NT2/D1 (cell line): ENCODE measurements at regions not wholly inside any gene's neighbourhood (a gene's known extent, or its start where the extent isn't known, plus 50 kb on each side); places are given as distances from the start of the nearest gene placed in this dataset.

Experiments
- SUZ12 ChIP-seq: IDR thresholded peaks from 2 replicates; pipeline ENCODE4 v1.6.1; 2011; ENCODE audit not compliant: insufficient read length, insufficient read depth; ENCODE audit errors: extremely low read depth
- YY1 ChIP-seq: IDR thresholded peaks from 2 replicates; pipeline ENCODE4 v1.6.1; 2011; ENCODE audit not compliant: insufficient read length, insufficient read depth
- ZNF274 ChIP-seq: IDR thresholded peaks from 2 replicates; pipeline ENCODE4 v1.6.1; 2011; ENCODE audit warnings: mild to moderate bottlenecking, low read depth, low read length

DNA sequence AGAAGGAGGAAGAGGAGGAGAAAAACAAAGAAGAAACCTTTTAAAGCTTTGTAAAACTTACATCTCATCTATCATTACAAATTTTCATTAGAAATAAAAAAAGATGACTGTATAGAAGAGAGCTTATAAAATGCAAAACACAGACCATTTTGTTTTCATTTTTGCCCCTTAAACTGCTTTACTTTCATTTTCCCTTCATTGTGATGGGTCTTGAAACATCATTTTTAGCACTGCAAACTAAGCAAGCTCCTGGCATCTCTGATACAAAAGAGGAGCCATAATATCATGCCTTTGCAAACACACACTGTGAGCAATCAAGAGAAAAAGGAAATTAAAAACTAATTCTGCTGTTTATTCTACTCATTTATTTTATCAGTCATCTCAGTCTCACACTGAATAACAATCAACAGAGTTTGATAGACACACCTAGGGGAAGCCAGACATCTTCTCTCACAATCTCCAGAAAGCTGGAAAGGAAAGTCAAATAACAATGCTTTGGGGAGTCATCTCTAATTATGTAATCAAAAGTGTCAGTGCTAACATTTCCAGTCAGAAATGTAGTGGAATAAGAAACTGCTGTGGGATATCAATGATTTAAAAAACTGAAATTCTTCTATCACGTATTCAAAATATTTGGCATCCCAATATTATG, 467.7 kb upstream of the FAT3 start:
- TF ChIP-seq YY1 (no peak), SUZ12 (no peak), ZNF274 (no peak)
